Activated effector memory CD4-positive, alpha-beta T cell treated with anti-CD3 and anti-CD28 coated beads, Interleukin-2, amount 50 U/mL, for 16 hours (primary cell): ENCODE measurements at regions not wholly inside any gene's neighbourhood (a gene's known extent, or its start where the extent isn't known, plus 50 kb on each side); places are given as distances from the start of the nearest gene placed in this dataset.
"Not testable (repeated sequence)": the region's sequence is repeated elsewhere in the genome, so short reads cannot be mapped to it uniquely, and the experiment has no call there.

Source experiments
- DNase-seq: peaks from one replicate; pipeline ENCODE4 v3.0.0-alpha.2; 2020

- DNase-seq: no peak
Observed at GRCh38 chr6:10174761-10175160, 240.1 kb downstream of the TFAP2A start.

GRCh38 chr6:10174056-10174455 is 240.8 kb downstream of the TFAP2A start:
- DNase-seq: no peak

- not testable (repeated sequence) for DNase-seq
Observed at GRCh38 chr6:10171706-10172105, 243.2 kb downstream of the TFAP2A start.

GRCh38 chr6:10170816-10171215 is 244.1 kb downstream of the TFAP2A start:
- no peak for DNase-seq

- DNase-seq: no peak
Observed at GRCh38 chr6:10166031-10166430, 248.8 kb downstream of the TFAP2A start.

- no peak for DNase-seq
Observed at GRCh38 chr6:10163203-10163962, 251.5 kb downstream of the TFAP2A start.

- no peak for DNase-seq
Observed at GRCh38 chr6:10156875-10157274, 258.0 kb downstream of the TFAP2A start.

- no peak for DNase-seq
Observed at GRCh38 chr6:10154251-10154650, 260.6 kb downstream of the TFAP2A start.

- DNase-seq: no peak
Observed at GRCh38 chr6:10151144-10151915, 263.5 kb downstream of the TFAP2A start.

GRCh38 chr6:10149603-10150002 is 265.3 kb downstream of the TFAP2A start:
- no peak for DNase-seq

- no peak for DNase-seq
Observed at GRCh38 chr6:10146715-10147451, 268.0 kb downstream of the TFAP2A start.

GRCh38 chr6:10144772-10145171 is 270.1 kb downstream of the TFAP2A start:
- DNase-seq: no peak

- no peak for DNase-seq
Observed at GRCh38 chr6:10141746-10142443, 273.0 kb downstream of the TFAP2A start.

- DNase-seq: no peak
Observed at GRCh38 chr6:10140824-10141223, 274.1 kb downstream of the TFAP2A start.

GRCh38 chr6:10140136-10140535 is 274.7 kb downstream of the TFAP2A start:
- DNase-seq: no peak

- no peak for DNase-seq
Observed at GRCh38 chr6:10138917-10139316, 276.0 kb downstream of the TFAP2A start.

- DNase-seq: no peak
Observed at GRCh38 chr6:10136636-10137035, 278.2 kb downstream of the TFAP2A start.

- not testable (repeated sequence) for DNase-seq
Observed at GRCh38 chr6:10134185-10134584, 280.7 kb downstream of the TFAP2A start.

GRCh38 chr6:10128721-10129120 is 286.2 kb downstream of the TFAP2A start:
- no peak for DNase-seq

GRCh38 chr6:10122164-10122563 is 292.7 kb downstream of the TFAP2A start:
- no peak for DNase-seq

GRCh38 chr6:10112871-10113549 is 301.9 kb downstream of the TFAP2A start:
- no peak for DNase-seq

GRCh38 chr6:10111975-10112374 is 302.9 kb downstream of the TFAP2A start:
- no peak for DNase-seq
